ENCODE measurements at regions not wholly inside any gene's neighbourhood (a gene's known extent, or its start where the extent isn't known, plus 50 kb on each side); places are given as distances from the start of the nearest gene placed in this dataset.

DNA sequence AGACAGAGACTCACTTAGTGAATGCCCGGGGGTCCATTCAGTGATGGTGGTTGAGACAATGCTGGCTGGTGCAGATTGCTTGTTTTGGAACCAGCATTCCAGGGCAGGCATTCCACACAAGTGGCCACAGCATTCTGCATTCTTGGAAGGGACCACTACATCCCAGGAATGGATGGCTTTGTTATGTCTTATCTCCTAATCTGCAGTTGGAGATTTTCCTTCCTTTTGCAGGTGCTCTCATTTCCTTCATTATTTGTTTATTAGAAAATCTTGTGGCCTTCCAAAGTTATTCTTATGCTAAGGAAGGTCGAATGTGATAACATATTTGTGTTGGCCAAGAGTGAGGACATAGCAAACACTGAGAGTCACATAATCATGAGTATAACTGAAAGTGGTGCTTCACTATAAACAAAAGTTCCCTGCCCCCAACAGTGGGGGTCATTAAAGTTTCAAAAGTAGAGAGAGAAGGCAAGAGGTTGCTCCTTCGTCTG lies 66.0 kb downstream of the BMP4 start:
- no peak overlapping the region for H3K4me3 ChIP-seq (ENCODE audit: insufficient read depth, low read length, poor library complexity, severe bottlenecking)
- no peaks in the 10 kb centered on the region for H3K27me3 ChIP-seq (ENCODE audit: low read length)
- H3K27ac ChIP-seq (ENCODE audit: low read depth, low read length) = no peak overlapping the region
- no peak overlapping the region for H2AFZ ChIP-seq (ENCODE audit: low read depth, low read length, severe bottlenecking)
- H3K36me3 ChIP-seq (ENCODE audit: low read length) = no peaks in the 10 kb centered on the region
- TF ChIP-seq, protein P1, sequence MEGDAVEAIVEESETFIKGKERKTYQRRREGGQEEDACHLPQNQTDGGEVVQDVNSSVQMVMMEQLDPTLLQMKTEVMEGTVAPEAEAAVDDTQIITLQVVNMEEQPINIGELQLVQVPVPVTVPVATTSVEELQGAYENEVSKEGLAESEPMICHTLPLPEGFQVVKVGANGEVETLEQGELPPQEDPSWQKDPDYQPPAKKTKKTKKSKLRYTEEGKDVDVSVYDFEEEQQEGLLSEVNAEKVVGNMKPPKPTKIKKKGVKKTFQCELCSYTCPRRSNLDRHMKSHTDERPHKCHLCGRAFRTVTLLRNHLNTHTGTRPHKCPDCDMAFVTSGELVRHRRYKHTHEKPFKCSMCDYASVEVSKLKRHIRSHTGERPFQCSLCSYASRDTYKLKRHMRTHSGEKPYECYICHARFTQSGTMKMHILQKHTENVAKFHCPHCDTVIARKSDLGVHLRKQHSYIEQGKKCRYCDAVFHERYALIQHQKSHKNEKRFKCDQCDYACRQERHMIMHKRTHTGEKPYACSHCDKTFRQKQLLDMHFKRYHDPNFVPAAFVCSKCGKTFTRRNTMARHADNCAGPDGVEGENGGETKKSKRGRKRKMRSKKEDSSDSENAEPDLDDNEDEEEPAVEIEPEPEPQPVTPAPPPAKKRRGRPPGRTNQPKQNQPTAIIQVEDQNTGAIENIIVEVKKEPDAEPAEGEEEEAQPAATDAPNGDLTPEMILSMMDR (IDR thresholded peaks at IDR 0.05; ENCODE audit: insufficient read depth, low read length, poor library complexity, severe bottlenecking) = no peak
- no peak for TF ChIP-seq EZH2phosphoT487 (conservative IDR thresholded peaks at IDR 0.05; ENCODE audit: low read length)
- no peaks in the 10 kb centered on the region for H4K20me1 ChIP-seq (ENCODE audit: low read depth, low read length)
- no peaks in the 10 kb centered on the region for H3K9me2 ChIP-seq (replicated peaks; ENCODE audit: insufficient read depth, low read length)
- no peak overlapping the region for H3K9ac ChIP-seq (ENCODE audit: low read length)
- H3F3A ChIP-seq (ENCODE audit: insufficient read depth) = no peaks in the 10 kb centered on the region
- no peaks in the 10 kb centered on the region for H3K9me3 ChIP-seq (ENCODE audit: insufficient read depth, low read length)
- no peaks in the 10 kb centered on the region for H3K79me2 ChIP-seq (ENCODE audit: insufficient read depth, low read length)
- H3K4me2 ChIP-seq (ENCODE audit: low read depth, low read length, poor library complexity, severe bottlenecking) = no peak overlapping the region

DNA sequence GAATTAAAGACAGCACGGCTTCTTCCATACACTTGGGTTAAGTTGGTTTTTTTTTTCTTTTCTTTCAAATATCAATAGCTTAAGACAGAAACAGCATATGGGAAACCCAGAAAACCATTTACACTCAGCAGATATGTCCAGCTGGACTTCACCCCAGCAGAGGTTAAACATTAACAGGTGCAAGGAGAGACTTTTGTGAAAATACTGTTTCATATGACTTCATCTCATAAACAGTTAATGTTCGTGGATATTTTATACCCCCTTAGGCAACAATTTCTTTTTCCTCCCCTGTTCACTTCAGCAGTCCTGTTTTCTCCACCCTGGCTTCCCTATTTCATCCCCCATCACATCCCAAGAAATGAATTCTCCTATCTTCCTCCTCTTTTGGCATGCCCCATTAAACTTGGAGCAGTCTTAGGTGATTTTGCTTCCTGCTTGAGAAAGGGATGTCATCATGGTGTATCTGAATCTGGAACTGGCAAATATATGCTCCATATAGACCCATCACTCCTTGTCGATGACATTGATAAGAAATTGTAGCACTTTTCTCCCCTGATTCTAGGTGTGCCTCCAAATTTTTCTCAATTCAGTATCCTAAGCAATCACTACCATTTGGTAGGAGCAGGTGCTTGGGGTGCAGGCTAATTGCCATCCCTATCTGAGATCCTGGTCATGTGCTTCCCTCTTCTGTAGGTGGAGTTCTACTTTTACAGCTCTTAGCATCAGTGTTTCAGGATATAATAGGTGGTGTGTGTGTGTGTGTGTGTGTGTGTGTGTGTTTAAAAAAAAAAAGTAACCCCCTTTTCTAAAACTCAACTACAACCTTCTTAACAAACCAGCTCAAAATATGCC lies 67.9 kb downstream of the BMP4 start:
- H4K20me1 ChIP-seq (ENCODE audit: low read depth, low read length) = no peaks in the 10 kb centered on the region
- H3K79me2 ChIP-seq (ENCODE audit: insufficient read depth, low read length) = no peaks in the 10 kb centered on the region
- no peak overlapping the region for H3K4me2 ChIP-seq (ENCODE audit: low read depth, low read length, poor library complexity, severe bottlenecking)
- H3K27me3 ChIP-seq (ENCODE audit: low read length) = no peaks in the 10 kb centered on the region
- H3K36me3 ChIP-seq (ENCODE audit: low read length) = no peaks in the 10 kb centered on the region
- no peak overlapping the region for H2AFZ ChIP-seq (ENCODE audit: low read depth, low read length, severe bottlenecking)
- H3K9me3 ChIP-seq (ENCODE audit: insufficient read depth, low read length) = no peaks in the 10 kb centered on the region
- no peaks in the 10 kb centered on the region for H3K9me2 ChIP-seq (replicated peaks; ENCODE audit: insufficient read depth, low read length)
- H3K9ac ChIP-seq (ENCODE audit: low read length) = no peak overlapping the region
- no peak overlapping the region for H3K4me3 ChIP-seq (ENCODE audit: insufficient read depth, low read length, poor library complexity, severe bottlenecking)
- no peak overlapping the region for H3K27ac ChIP-seq (ENCODE audit: low read depth, low read length)
- no peaks in the 10 kb centered on the region for H3F3A ChIP-seq (ENCODE audit: insufficient read depth)
- no peak for TF ChIP-seq EZH2phosphoT487 (conservative IDR thresholded peaks at IDR 0.05; ENCODE audit: low read length)
- TF ChIP-seq, protein P1 (IDR thresholded peaks at IDR 0.05; ENCODE audit: insufficient read depth, low read length, poor library complexity, severe bottlenecking) = no peak

GRCh38 chr14:53885136-53885640 lies 71.4 kb downstream of the BMP4 start:
- TF ChIP-seq EZH2phosphoT487 (conservative IDR thresholded peaks at IDR 0.05; ENCODE audit: low read length) = no peak
- TF ChIP-seq, protein P1 (IDR thresholded peaks at IDR 0.05; ENCODE audit: insufficient read depth, low read length, poor library complexity, severe bottlenecking) = no peak
- no peaks in the 10 kb centered on the region for H3K79me2 ChIP-seq (ENCODE audit: insufficient read depth, low read length)
- H4K20me1 ChIP-seq (ENCODE audit: low read depth, low read length) = no peaks in the 10 kb centered on the region
- no peaks in the 10 kb centered on the region for H3F3A ChIP-seq (ENCODE audit: insufficient read depth)
- H3K9me3 ChIP-seq (ENCODE audit: insufficient read depth, low read length) = no peaks in the 10 kb centered on the region
- H3K9me2 ChIP-seq (replicated peaks; ENCODE audit: insufficient read depth, low read length) = no peaks in the 10 kb centered on the region
- no peak overlapping the region for H3K9ac ChIP-seq (ENCODE audit: low read length)
- H3K27ac ChIP-seq (ENCODE audit: low read depth, low read length) = no peak overlapping the region
- H2AFZ ChIP-seq (ENCODE audit: low read depth, low read length, severe bottlenecking) = no peak overlapping the region
- H3K4me2 ChIP-seq (ENCODE audit: low read depth, low read length, poor library complexity, severe bottlenecking) = no peak overlapping the region
- no peaks in the 10 kb centered on the region for H3K36me3 ChIP-seq (ENCODE audit: low read length)
- H3K4me3 ChIP-seq (ENCODE audit: insufficient read depth, low read length, poor library complexity, severe bottlenecking) = no peak overlapping the region
- no peaks in the 10 kb centered on the region for H3K27me3 ChIP-seq (ENCODE audit: low read length)

Data from SU-DHL-6 (cell line).